Keratinocyte (primary cell): ENCODE measurements at regions not wholly inside any gene's neighbourhood (a gene's known extent, or its start where the extent isn't known, plus 50 kb on each side); places are given as distances from the start of the nearest gene placed in this dataset.

ENCODE experiments used
- CTCF ChIP-seq, 3 experiments: IDR thresholded peaks in 1 of 3; conservative IDR thresholded peaks in 1 of 3; optimal IDR thresholded peaks in 1 of 3; 2 replicates in 2 of 3; 3 replicates in 1 of 3; pipeline versions ENCODE3 to v1.5.1; 2011; ENCODE audit warnings: low read length in 3 of 3, mild to moderate bottlenecking in 3 of 3, moderate library complexity in 2 of 3, control low read depth in 1 of 3, inconsistent platforms in 1 of 3; ENCODE audit not compliant: insufficient read depth in 2 of 3; ENCODE audit errors: extremely low read depth in 1 of 3
- EZH2 ChIP-seq: IDR thresholded peaks from one replicate; pipeline ENCODE4 v1.6.1; 2012; ENCODE audit warnings: inconsistent platforms, mild to moderate bottlenecking, low read length, moderate library complexity

GRCh38 chr5:141767671-141768070 is 85.6 kb upstream of the ARAP3 start:
- TF ChIP-seq CTCF (optimal IDR thresholded peaks at IDR 0.05 in 1 of 3, IDR thresholded peaks at IDR 0.05 in 1 of 3, conservative IDR thresholded peaks at IDR 0.05 in 1 of 3; ENCODE audit: extremely low read depth in 1 of 3, insufficient read depth in 2 of 3, low read length in 3 of 3) = no peak
- TF ChIP-seq EZH2 = no peak
